ENCODE measurements at regions not wholly inside any gene's neighbourhood (a gene's known extent, or its start where the extent isn't known, plus 50 kb on each side); places are given as distances from the start of the nearest gene placed in this dataset.

- TF ChIP-seq POLR2A (IDR thresholded peaks at IDR 0.05; ENCODE audit: low read depth, low read length) (no peak), POLR2AphosphoS5 (IDR thresholded peaks at IDR 0.05; ENCODE audit: low read depth, low read length) (no peak), TAF1 (IDR thresholded peaks at IDR 0.05; ENCODE audit: low read depth, low read length) (no peak), SPI1 (IDR thresholded peaks at IDR 0.05; ENCODE audit: low read depth, low read length) (no peak), POU2F2 (IDR thresholded peaks at IDR 0.05; ENCODE audit: low read depth, low read length) (no peak), PAX5 (IDR thresholded peaks at IDR 0.05; ENCODE audit: insufficient read depth, low read length, severe bottlenecking) (no peak)
These were observed 775.9 kb upstream of the KLHL1 start for GRCh38 chr13:70884196-70884595.

Data from GM12891 (cell line).